H1 (cell line): ENCODE measurements at regions not wholly inside any gene's neighbourhood (a gene's known extent, or its start where the extent isn't known, plus 50 kb on each side); places are given as distances from the start of the nearest gene placed in this dataset.

ENCODE experiments used
- CTCF ChIA-PET: fragments of 300-600 bp; sonication (Branson Sonifier 250); formaldehyde crosslinking; loops from one replicate; lab custom pipeline; 2021; ENCODE audit not compliant: partially characterized antibody; lab: Charles Lee
- POLR2A ChIA-PET: fragments of 300-600 bp; sonication (Branson Sonifier 250); formaldehyde crosslinking; loops from one replicate; lab custom pipeline; 2021; ENCODE audit warnings: inconsistent platforms; ENCODE audit not compliant: partially characterized antibody; lab: Charles Lee
- DNase-seq, 2 experiments: peaks; one replicate each; pipeline versions ENCODE4 v3.0.0 to v3.0.0-alpha.2; 2010 to 2022; ENCODE audit warnings: low spot score in 2 of 2, low read depth in 1 of 2, mixed read lengths in 1 of 2
- FAIRE-seq: peaks from 2 replicates; lab custom pipeline; 2011; peaks lifted over from hg19 to GRCh38; lab: Jason Lieb, UNC
- H2AFZ ChIP-seq: 2 replicates; pipeline ENCODE4 v1.8.1; 2012; ENCODE audit warnings: low read length, inconsistent platforms
- H2AK5ac ChIP-seq: 2 replicates; pipeline ENCODE4 v1.6.1; 2013; ENCODE audit warnings: low read depth, low read length
- H2BK120ac ChIP-seq: replicated peaks from 2 replicates; pipeline ENCODE3; 2013; ENCODE audit warnings: low read depth, low read length, inconsistent platforms
- H2BK12ac ChIP-seq: 2 replicates; pipeline ENCODE4 v1.6.1; 2013; ENCODE audit warnings: low read depth, low read length
- H2BK15ac ChIP-seq: 2 replicates; pipeline ENCODE4 v1.6.1; 2013; ENCODE audit warnings: low read length
- H2BK20ac ChIP-seq: 2 replicates; pipeline ENCODE4 v1.6.1; 2013; ENCODE audit warnings: low read length
- H2BK5ac ChIP-seq: 2 replicates; pipeline ENCODE4 v1.6.1; 2013; ENCODE audit warnings: low read depth, low read length
- H3K14ac ChIP-seq: 2 replicates; pipeline ENCODE4 v1.6.1; 2013; ENCODE audit warnings: inconsistent platforms; ENCODE audit not compliant: insufficient read length
- H3K18ac ChIP-seq: 2 replicates; pipeline ENCODE4 v1.6.1; 2013; ENCODE audit warnings: low read length; ENCODE audit errors: extremely low read depth
- H3K23ac ChIP-seq: 2 replicates; pipeline ENCODE4 v1.6.1; 2013; ENCODE audit warnings: inconsistent platforms; ENCODE audit not compliant: insufficient read length
- H3K23me2 ChIP-seq: 2 replicates; pipeline ENCODE4 v1.6.1; 2013; ENCODE audit warnings: low read depth, low read length
- H3K27ac ChIP-seq: 2 replicates; pipeline ENCODE4 v1.6.1; 2011; ENCODE audit warnings: low read depth, low read length, inconsistent platforms
- H3K27me3 ChIP-seq, 4 experiments: replicated peaks in 1 of 4; 1 replicate in 1 of 4; 2 replicates in 3 of 4; pipeline versions ENCODE4 v1.6.1 to v1.8.1; 2011 to 2013; ENCODE audit warnings: low read length in 3 of 4, mild to moderate bottlenecking in 3 of 4, inconsistent platforms in 2 of 4, mixed read lengths in 2 of 4, moderate library complexity in 1 of 4; ENCODE audit not compliant: control insufficient read depth in 3 of 4, insufficient read depth in 3 of 4; ENCODE audit errors: extremely low read depth in 1 of 4
- H3K36me3 ChIP-seq, 4 experiments: 2 replicates each; pipeline versions ENCODE4 v1.6.1 to v1.8.1; 2011 to 2013; ENCODE audit warnings: mild to moderate bottlenecking in 4 of 4, low read length in 3 of 4, moderate library complexity in 2 of 4, control low read depth in 1 of 4, inconsistent platforms in 1 of 4; ENCODE audit not compliant: insufficient read depth in 4 of 4, control insufficient read depth in 2 of 4
- H3K4ac ChIP-seq: replicated peaks from 2 replicates; pipeline ENCODE3; 2013; ENCODE audit warnings: low read length, low read depth, mixed read lengths, inconsistent platforms; ENCODE audit not compliant: insufficient read length
- H3K4me1 ChIP-seq, 4 experiments: replicated peaks in 1 of 4; 1 replicate in 1 of 4; 2 replicates in 3 of 4; pipeline versions ENCODE4 v1.6.1 to v1.8.1; 2011 to 2013; ENCODE audit warnings: low read length in 3 of 4, inconsistent platforms in 2 of 4, mixed read lengths in 1 of 4; ENCODE audit not compliant: insufficient read depth in 4 of 4, control insufficient read depth in 3 of 4
- H3K4me2 ChIP-seq, 2 experiments: 2 replicates each; pipeline versions ENCODE4 v1.6.1 to v1.8.1; 2011 to 2013; ENCODE audit warnings: low read depth in 2 of 2, low read length in 2 of 2, control low read depth in 1 of 2, inconsistent platforms in 1 of 2, mild to moderate bottlenecking in 1 of 2; ENCODE audit not compliant: insufficient read depth in 1 of 2
- H3K4me3 ChIP-seq, 4 experiments: fragments of 200-600, 300-600 bp in 1 of 4; sonication (generic), shearing (Covaris generic), sonication (Bioruptor Twin) in 1 of 4; 2 replicates each; pipeline versions ENCODE4 v1.5.1 to v1.8.1; 2011 to 2016; ENCODE audit warnings: low read length in 4 of 4, low read depth in 3 of 4, control low read depth in 2 of 4, inconsistent platforms in 2 of 4, mild to moderate bottlenecking in 2 of 4, mixed read lengths in 1 of 4, moderate library complexity in 1 of 4; ENCODE audit not compliant: insufficient read depth in 2 of 4; ENCODE audit errors: extremely low read depth in 1 of 4
- H3K56ac ChIP-seq: replicated peaks from 2 replicates; pipeline ENCODE3; 2013; ENCODE audit warnings: low read depth, mild to moderate bottlenecking, mixed read lengths, low read length, inconsistent platforms; ENCODE audit not compliant: insufficient read length
- H3K79me1 ChIP-seq: 2 replicates; pipeline ENCODE4 v1.6.1; 2013; ENCODE audit warnings: low read depth, low read length, control low read depth
- H3K79me2 ChIP-seq, 2 experiments: 2 replicates each; pipeline versions ENCODE4 v1.6.1 to v1.8.1; 2012 to 2013; ENCODE audit warnings: low read length in 2 of 2, mild to moderate bottlenecking in 2 of 2, inconsistent platforms in 1 of 2; ENCODE audit not compliant: insufficient read depth in 2 of 2, control insufficient read depth in 1 of 2
- H3K9ac ChIP-seq, 4 experiments: replicated peaks in 1 of 4; 1 replicate in 1 of 4; 2 replicates in 3 of 4; pipeline versions ENCODE4 v1.6.1 to v1.8.1; 2011 to 2013; ENCODE audit warnings: low read depth in 3 of 4, low read length in 3 of 4, control low read depth in 2 of 4, mild to moderate bottlenecking in 2 of 4, moderate library complexity in 2 of 4, inconsistent platforms in 1 of 4; ENCODE audit errors: extremely low read depth in 1 of 4
- H3K9me3 ChIP-seq, 2 experiments: 2 replicates each; pipeline versions ENCODE4 v1.6.1 to v1.8.1; 2012 to 2013; ENCODE audit warnings: mild to moderate bottlenecking in 2 of 2, moderate library complexity in 2 of 2, control low read depth in 1 of 2, inconsistent platforms in 1 of 2, low read depth in 1 of 2, low read length in 1 of 2, mixed read lengths in 1 of 2; ENCODE audit not compliant: insufficient read depth in 2 of 2
- H4K20me1 ChIP-seq, 2 experiments: replicated peaks in 1 of 2; 2 replicates each; pipeline versions ENCODE3 to v1.8.1; 2011 to 2013; ENCODE audit warnings: inconsistent platforms in 2 of 2, low read length in 2 of 2, mild to moderate bottlenecking in 1 of 2; ENCODE audit not compliant: insufficient read depth in 2 of 2, control insufficient read depth in 1 of 2
- H4K5ac ChIP-seq: 2 replicates; pipeline ENCODE4 v1.6.1; 2013; ENCODE audit warnings: low read length, low read depth, mixed read lengths, inconsistent platforms; ENCODE audit not compliant: insufficient read length
- H4K8ac ChIP-seq: 2 replicates; pipeline ENCODE4 v1.8.0; 2013; ENCODE audit warnings: mild to moderate bottlenecking, moderate library complexity, low read length, inconsistent platforms; ENCODE audit not compliant: insufficient read depth; ENCODE audit errors: extremely low read depth
- H4K91ac ChIP-seq: replicated peaks from 2 replicates; pipeline ENCODE3; 2013; ENCODE audit warnings: low read length, mixed read lengths, inconsistent platforms; ENCODE audit not compliant: insufficient read length
- EP300 ChIP-seq, 2 experiments: IDR thresholded peaks; 1 replicate in 1 of 2; 2 replicates in 1 of 2; pipeline ENCODE4 v1.6.1; 2011 to 2012; ENCODE audit warnings: low read depth in 2 of 2, low read length in 2 of 2, mild to moderate bottlenecking in 2 of 2, borderline replicate concordance in 1 of 2, inconsistent platforms in 1 of 2, moderate library complexity in 1 of 2
- WGBS, 2 experiments: shearing (Covaris generic) in 1 of 2; methylation state at CpG; one replicate each; pipeline versions ENCODE4 v1.1.6 to v1.1.7; 2013 to 2015; ENCODE audit warnings: low lambda C conversion rate in 2 of 2, mixed read lengths in 2 of 2, inconsistent platforms in 1 of 2, low coverage in 1 of 2, missing lambda C conversion rate in 1 of 2; ENCODE audit not compliant: insufficient replicate concordance in 2 of 2, insufficient coverage in 1 of 2, insufficient read length in 1 of 2; ENCODE audit errors: extremely low coverage in 1 of 2, missing lambda C conversion rate in 1 of 2; 5-methylcytosine and 5-hydroxymethylcytosine counted together

DNA sequence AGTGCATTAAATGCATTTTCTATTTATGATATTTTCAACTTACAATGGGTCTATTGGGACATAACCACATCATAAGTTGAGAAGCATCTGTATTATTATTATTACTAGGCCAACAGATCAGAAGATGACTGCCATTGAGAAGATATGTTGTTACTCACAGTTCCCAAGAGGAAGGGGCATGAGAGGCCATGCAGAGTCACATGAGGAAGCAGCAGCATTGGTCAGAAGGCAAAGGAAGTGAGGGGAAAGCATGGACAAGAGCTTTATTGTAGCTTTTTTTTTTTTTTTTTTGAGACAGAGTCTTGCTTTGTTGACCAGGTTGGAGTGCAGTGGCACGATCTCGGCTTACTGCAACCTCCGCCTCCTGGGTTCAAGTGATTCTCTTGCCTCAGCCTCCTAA lies 66.2 kb upstream of the LCLAT1 start:
- Histone ChIP-seq H3K18ac (no peak overlapping the region), H3K14ac (no peak overlapping the region), H3K4me1 (no peaks in the 10 kb centered on the region), H2AK5ac (no peak overlapping the region), H3K23me2 (no peaks in the 10 kb centered on the region; the same call in 1 of the 2 replicates), H4K5ac (no peak overlapping the region), H3K79me2 (no peaks in the 10 kb centered on the region), H4K20me1 (no peaks in the 10 kb centered on the region), H3K9ac (no peak overlapping the region), H3K27ac (no peak overlapping the region), H3K4me2 (no peak overlapping the region), H2BK120ac (no peak overlapping the region), H3K27me3 (no peaks in the 10 kb centered on the region), H2BK20ac (no peak overlapping the region), H3K4me3 (no peak overlapping the region), H2AFZ (no peak overlapping the region), H4K91ac (no peak overlapping the region), H2BK5ac (no peak overlapping the region), H2BK15ac (no peak overlapping the region), H3K23ac (no peak overlapping the region), H3K79me1 (no peaks in the 10 kb centered on the region), H3K4ac (no peak overlapping the region), H2BK12ac (no peak overlapping the region), H3K56ac (no peak overlapping the region), H3K9me3 (peaks cover 6% of the 10 kb centered on the region in 2 experiments; a peak in 2 of 4 replicates), H3K36me3 (no peaks in the 10 kb centered on the region), H4K8ac (no peak overlapping the region)
- DNase-seq (no peak), FAIRE-seq (no peak)
- WGBS, 2 experiments = 100% methylated on average over 3 of the region's 3 CpGs; no CpG with 5 or more reads in 1 of the 2 experiments
- CTCF ChIA-PET = interaction anchor here (1.2 to 1.8 kb wide), 2 partner anchors 30 to 46 kb away, joined by 5 read pairs; no protein-coding TSS in a partner anchor
- POLR2A ChIA-PET = no interaction called here
- no peak for TF ChIP-seq EP300 (IDR thresholded peaks at IDR 0.05; ENCODE audit: borderline replicate concordance in 1 of 2, low read depth in 2 of 2, low read length in 2 of 2)
